ENCODE measurements at regions not wholly inside any gene's neighbourhood (a gene's known extent, or its start where the extent isn't known, plus 50 kb on each side); places are given as distances from the start of the nearest gene placed in this dataset.

GRCh38 chr3:117084277-117084676 lies 374.7 kb downstream of the TUSC7 start:
- H3K4me3 ChIP-seq: no peak overlapping the region

DNA sequence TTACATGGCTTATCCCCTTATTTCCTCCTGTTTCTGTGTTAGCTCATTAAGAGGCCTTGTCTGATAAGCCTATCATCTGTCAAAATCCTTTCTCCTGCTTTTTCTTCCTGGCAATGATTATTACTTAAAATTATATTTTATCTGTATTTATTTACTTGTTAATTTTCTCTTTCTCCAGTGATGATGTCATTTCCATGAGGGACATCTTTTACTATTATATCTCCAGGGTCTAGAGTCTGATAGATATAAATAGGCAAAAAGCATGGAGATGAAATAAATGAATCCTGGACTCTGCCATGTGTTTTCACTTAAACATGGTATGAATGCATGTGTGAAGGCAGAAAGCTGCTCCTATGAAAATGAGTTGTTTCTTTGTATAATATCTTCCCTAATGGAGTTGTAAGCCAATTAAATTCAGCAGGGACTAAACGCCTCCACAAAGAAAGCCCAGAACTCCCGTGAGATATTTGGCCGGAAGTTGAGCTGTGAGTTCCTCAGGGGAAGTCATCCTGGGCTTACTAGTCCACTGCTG lies 375.2 kb downstream of the TUSC7 start:
- Histone ChIP-seq H3K79me2 (replicated peaks; ENCODE audit: insufficient read depth) (no peaks in the 10 kb centered on the region), H4K20me1 (replicated peaks; ENCODE audit: insufficient read depth) (no peaks in the 10 kb centered on the region), H3K36me3 (ENCODE audit: insufficient read depth) (no peaks in the 10 kb centered on the region), H3K9me2 (ENCODE audit: insufficient read depth) (peaks cover 10% of the 10 kb centered on the region), H3F3A (replicated peaks; ENCODE audit: low read depth) (no peaks in the 10 kb centered on the region), H3K4me2 (no peak overlapping the region), H3K27ac (ENCODE audit: low read depth) (no peak overlapping the region), H2AFZ (peak overlapping the region; percentile 56; the same call in 1 of the 2 replicates), H3K4me1 (ENCODE audit: insufficient read depth) (peaks cover 13% of the 10 kb centered on the region), H3K4me3 (no peak overlapping the region), H3K27me3 (ENCODE audit: insufficient read depth) (no peaks in the 10 kb centered on the region)
- Mint-ChIP-seq H3K4me3 (no peak overlapping the region), H3K27me3 (ENCODE audit: insufficient read depth, low read depth, poor library complexity) (no peaks in the 10 kb centered on the region), H3K9me3 (peaks cover 7% of the 10 kb centered on the region; the same call in 2 of the 3 replicates), H3K36me3 (ENCODE audit: low read depth) (no peaks in the 10 kb centered on the region), H3K4me1 (peaks cover 20% of the 10 kb centered on the region), H3K27ac (0 out of 2 replicates have a peak overlapping the region, but pooled peaks have one; percentile 4)
- DNase-seq (ENCODE audit: low spot score) (no peak), ATAC-seq (no peak)
- no peak for TF ChIP-seq JUNB (IDR thresholded peaks at IDR 0.05; ENCODE audit: unreplicated experiment)
- no peak for TF ChIP-seq EZH2 (IDR thresholded peaks at IDR 0.05; ENCODE audit: low read depth, unreplicated experiment)
- TF ChIP-seq CREB1 (CRISPR knock-in tag; IDR thresholded peaks at IDR 0.05; ENCODE audit: low read depth): no peak
- TF ChIP-seq STAT1 (IDR thresholded peaks at IDR 0.05; ENCODE audit: unreplicated experiment): no peak
- TF ChIP-seq ZNF462 (CRISPR knock-in tag; IDR thresholded peaks at IDR 0.05): no peak
- no peak for TF ChIP-seq POLR2AphosphoS5 (IDR thresholded peaks at IDR 0.05; ENCODE audit: low read depth)
- TF ChIP-seq EZH2phosphoT487 (IDR thresholded peaks at IDR 0.05; ENCODE audit: unreplicated experiment): no peak
- no peak for TF ChIP-seq NANOG (IDR thresholded peaks at IDR 0.05; ENCODE audit: borderline replicate concordance)

More at GRCh38 chr3:117084277-117084676, 374.7 kb downstream of the TUSC7 start:
- Histone ChIP-seq H4K20me1 (replicated peaks; ENCODE audit: insufficient read depth) (no peaks in the 10 kb centered on the region), H3K9me2 (ENCODE audit: insufficient read depth) (peaks cover 10% of the 10 kb centered on the region), H3K4me2 (no peak overlapping the region), H3K79me2 (replicated peaks; ENCODE audit: insufficient read depth) (no peaks in the 10 kb centered on the region), H3F3A (replicated peaks; ENCODE audit: low read depth) (no peaks in the 10 kb centered on the region), H3K4me1 (ENCODE audit: insufficient read depth) (peaks cover 16% of the 10 kb centered on the region), H2AFZ (no peak overlapping the region), H3K27me3 (ENCODE audit: insufficient read depth) (no peaks in the 10 kb centered on the region), H3K27ac (ENCODE audit: low read depth) (no peak overlapping the region), H3K36me3 (ENCODE audit: insufficient read depth) (no peaks in the 10 kb centered on the region)
- TF ChIP-seq ZNF331 (CRISPR knock-in tag; IDR thresholded peaks at IDR 0.05; ENCODE audit: low read depth) (no peak), ZNF114 (CRISPR knock-in tag; IDR thresholded peaks at IDR 0.05) (no peak), JUNB (IDR thresholded peaks at IDR 0.05; ENCODE audit: unreplicated experiment) (no peak), EZH2phosphoT487 (IDR thresholded peaks at IDR 0.05; ENCODE audit: unreplicated experiment) (no peak), POLR2AphosphoS5 (IDR thresholded peaks at IDR 0.05; ENCODE audit: low read depth) (no peak)
- TF ChIP-seq, protein P1, sequence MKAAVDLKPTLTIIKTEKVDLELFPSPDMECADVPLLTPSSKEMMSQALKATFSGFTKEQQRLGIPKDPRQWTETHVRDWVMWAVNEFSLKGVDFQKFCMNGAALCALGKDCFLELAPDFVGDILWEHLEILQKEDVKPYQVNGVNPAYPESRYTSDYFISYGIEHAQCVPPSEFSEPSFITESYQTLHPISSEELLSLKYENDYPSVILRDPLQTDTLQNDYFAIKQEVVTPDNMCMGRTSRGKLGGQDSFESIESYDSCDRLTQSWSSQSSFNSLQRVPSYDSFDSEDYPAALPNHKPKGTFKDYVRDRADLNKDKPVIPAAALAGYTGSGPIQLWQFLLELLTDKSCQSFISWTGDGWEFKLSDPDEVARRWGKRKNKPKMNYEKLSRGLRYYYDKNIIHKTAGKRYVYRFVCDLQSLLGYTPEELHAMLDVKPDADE (IDR thresholded peaks at IDR 0.05): no peak
- TF ChIP-seq, protein P2, sequence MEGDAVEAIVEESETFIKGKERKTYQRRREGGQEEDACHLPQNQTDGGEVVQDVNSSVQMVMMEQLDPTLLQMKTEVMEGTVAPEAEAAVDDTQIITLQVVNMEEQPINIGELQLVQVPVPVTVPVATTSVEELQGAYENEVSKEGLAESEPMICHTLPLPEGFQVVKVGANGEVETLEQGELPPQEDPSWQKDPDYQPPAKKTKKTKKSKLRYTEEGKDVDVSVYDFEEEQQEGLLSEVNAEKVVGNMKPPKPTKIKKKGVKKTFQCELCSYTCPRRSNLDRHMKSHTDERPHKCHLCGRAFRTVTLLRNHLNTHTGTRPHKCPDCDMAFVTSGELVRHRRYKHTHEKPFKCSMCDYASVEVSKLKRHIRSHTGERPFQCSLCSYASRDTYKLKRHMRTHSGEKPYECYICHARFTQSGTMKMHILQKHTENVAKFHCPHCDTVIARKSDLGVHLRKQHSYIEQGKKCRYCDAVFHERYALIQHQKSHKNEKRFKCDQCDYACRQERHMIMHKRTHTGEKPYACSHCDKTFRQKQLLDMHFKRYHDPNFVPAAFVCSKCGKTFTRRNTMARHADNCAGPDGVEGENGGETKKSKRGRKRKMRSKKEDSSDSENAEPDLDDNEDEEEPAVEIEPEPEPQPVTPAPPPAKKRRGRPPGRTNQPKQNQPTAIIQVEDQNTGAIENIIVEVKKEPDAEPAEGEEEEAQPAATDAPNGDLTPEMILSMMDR (conservative IDR thresholded peaks at IDR 0.05; ENCODE audit: low read depth in 2 of 2): no peak
- Mint-ChIP-seq H3K27ac (no peak overlapping the region), H3K27me3 (ENCODE audit: insufficient read depth, low read depth, poor library complexity) (no peaks in the 10 kb centered on the region), H3K9me3 (peaks cover 7% of the 10 kb centered on the region; the same call in 2 of the 3 replicates), H3K36me3 (ENCODE audit: low read depth) (no peaks in the 10 kb centered on the region), H3K4me1 (peaks cover 22% of the 10 kb centered on the region), H3K4me3 (no peak overlapping the region)
- DNase-seq (ENCODE audit: low spot score): no peak
- no peak for ATAC-seq

Data from GM23338 (cell line).